DOHH2 (cell line): ENCODE measurements at regions not wholly inside any gene's neighbourhood (a gene's known extent, or its start where the extent isn't known, plus 50 kb on each side); places are given as distances from the start of the nearest gene placed in this dataset.

Experiments
- H3F3A ChIP-seq: fragments of 200-600 bp; sonication (generic), shearing (Covaris generic); 2 replicates; pipeline ENCODE4 v1.6.0; 2016; ENCODE audit warnings: antibody characterized with exemption, mild to moderate bottlenecking; ENCODE audit not compliant: control insufficient read depth, insufficient read depth
- H3K27ac ChIP-seq: fragments of 200-600 bp; sonication (generic); 2 replicates; pipeline ENCODE4 v1.5.1; 2014; ENCODE audit warnings: low read depth, mild to moderate bottlenecking, low read length, moderate library complexity
- H3K27me3 ChIP-seq: fragments of 200-600 bp; sonication (generic); 2 replicates; pipeline ENCODE4 v1.6.1; 2014; ENCODE audit warnings: mild to moderate bottlenecking, low read length, mixed read lengths; ENCODE audit not compliant: control insufficient read depth
- H3K36me3 ChIP-seq: fragments of 200-600 bp; sonication (generic); 2 replicates; pipeline ENCODE4 v1.6.1; 2014; ENCODE audit warnings: mild to moderate bottlenecking, low read length, moderate library complexity, mixed read lengths; ENCODE audit not compliant: control insufficient read depth
- H3K4me1 ChIP-seq: fragments of 200-600 bp; sonication (generic); 2 replicates; pipeline ENCODE4 v1.6.1; 2014; ENCODE audit warnings: mild to moderate bottlenecking, low read length, mixed read lengths; ENCODE audit not compliant: control insufficient read depth
- H3K4me2 ChIP-seq: fragments of 200-600 bp; sonication (generic); 2 replicates; pipeline ENCODE4 v1.6.0; 2014; ENCODE audit warnings: mild to moderate bottlenecking, low read length, moderate library complexity
- H3K4me3 ChIP-seq: fragments of 200-600 bp; sonication (generic); 2 replicates; pipeline ENCODE4 v1.5.1; 2014; ENCODE audit warnings: mild to moderate bottlenecking, low read length, mixed read lengths
- H3K79me2 ChIP-seq: fragments of 200-600 bp; sonication (generic); 2 replicates; pipeline ENCODE4 v1.6.1; 2014; ENCODE audit warnings: mild to moderate bottlenecking, low read length, mixed read lengths; ENCODE audit not compliant: control insufficient read depth
- H3K9me2 ChIP-seq: fragments of 200-600 bp; sonication (generic); replicated peaks from 2 replicates; pipeline ENCODE4 v1.6.1; 2014; ENCODE audit warnings: mild to moderate bottlenecking, low read length, mixed read lengths; ENCODE audit not compliant: control insufficient read depth
- H3K9me3 ChIP-seq: fragments of 200-600 bp; sonication (generic); 2 replicates; pipeline ENCODE4 v1.6.1; 2014; ENCODE audit warnings: antibody characterized with exemption, low read length, mixed read lengths; ENCODE audit not compliant: control insufficient read depth, insufficient read depth
- H4K20me1 ChIP-seq: fragments of 200-600 bp; sonication (generic); 2 replicates; pipeline ENCODE4 v1.6.0; 2014; ENCODE audit warnings: low read depth, mild to moderate bottlenecking, antibody characterized with exemption, low read length, moderate library complexity; ENCODE audit not compliant: control insufficient read depth, insufficient read depth
- CTCF ChIP-seq: fragments of 200-600 bp; sonication (generic); IDR thresholded peaks from one replicate; pipeline ENCODE4 v1.5.1; 2014; ENCODE audit warnings: antibody characterized with exemption, mild to moderate bottlenecking, low read depth, low read length; ENCODE audit not compliant: poor library complexity, severe bottlenecking
- EZH2phosphoT487 ChIP-seq: fragments of 200-600 bp; sonication (generic); IDR thresholded peaks from 2 replicates; pipeline ENCODE4 v1.6.1; 2017; ENCODE audit warnings: borderline replicate concordance, mild to moderate bottlenecking, antibody characterized with exemption, low read length, moderate library complexity, mixed read lengths

DNA sequence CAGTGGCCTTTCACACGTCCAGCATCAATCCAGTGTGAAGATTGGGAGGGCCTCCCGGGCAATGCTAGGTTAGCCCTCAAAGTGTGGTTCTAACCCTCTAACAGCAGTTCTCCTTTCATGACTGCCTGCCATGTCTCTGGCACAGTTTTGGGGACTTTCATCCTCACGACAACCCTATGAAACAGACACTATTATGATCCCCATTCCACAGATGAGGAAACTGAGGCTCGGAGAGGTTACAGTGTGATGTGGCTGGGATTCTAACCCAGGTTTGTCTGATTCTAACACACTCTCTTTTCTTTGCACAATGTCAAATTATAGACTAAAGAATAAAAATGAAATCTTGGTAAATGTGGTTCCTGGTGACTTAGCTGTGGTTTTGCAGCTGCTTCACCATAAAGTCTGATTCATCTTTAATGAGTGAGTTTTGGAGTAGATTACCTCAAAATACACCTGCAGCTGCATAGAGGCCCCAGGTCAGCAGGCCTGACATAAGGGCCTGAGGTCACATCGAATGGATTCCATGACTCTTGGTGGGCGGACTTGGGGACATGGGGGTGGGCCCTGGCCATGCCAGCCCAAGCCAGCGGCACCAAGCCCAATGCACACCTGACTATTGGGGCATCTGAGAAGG, 214.4 kb downstream of the GLI2 start:
- no peaks in the 10 kb centered on the region for H3F3A ChIP-seq
- H3K79me2 ChIP-seq: no peaks in the 10 kb centered on the region
- no peaks in the 10 kb centered on the region for H3K4me1 ChIP-seq
- H3K36me3 ChIP-seq: no peaks in the 10 kb centered on the region
- no peaks in the 10 kb centered on the region for H3K27me3 ChIP-seq
- no peaks in the 10 kb centered on the region for H3K9me2 ChIP-seq
- H4K20me1 ChIP-seq: 0 out of 2 replicates have a peak, but pooled peaks cover 3% of the 10 kb centered on the region
- no peak overlapping the region for H3K4me3 ChIP-seq
- no peak for TF ChIP-seq EZH2phosphoT487
- TF ChIP-seq CTCF: no peak
- H3K27ac ChIP-seq: no peak overlapping the region
- no peaks in the 10 kb centered on the region for H3K9me3 ChIP-seq
- H3K4me2 ChIP-seq: no peak overlapping the region

DNA sequence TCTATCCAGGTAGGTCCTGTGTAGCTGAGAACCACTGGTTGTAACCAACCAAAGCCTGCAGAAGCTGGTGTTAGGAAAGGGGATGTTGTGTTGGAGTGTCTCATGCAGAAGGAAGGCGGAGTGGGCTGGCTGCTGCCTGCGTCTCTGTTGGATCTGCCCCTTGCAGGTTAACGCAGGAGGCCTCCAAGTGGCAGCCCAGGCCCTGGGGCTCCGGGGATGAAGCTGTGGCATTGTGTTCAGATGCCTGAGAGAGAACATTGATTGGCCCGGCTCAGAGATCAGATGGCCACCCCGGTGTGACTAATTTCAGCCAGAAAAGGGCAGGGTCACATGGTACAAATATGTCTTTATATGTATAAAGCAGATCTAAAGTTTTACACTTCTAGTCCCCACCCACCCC, 216.0 kb downstream of the GLI2 start:
- TF ChIP-seq CTCF (no peak), EZH2phosphoT487 (no peak)
- Histone ChIP-seq H3K79me2 (no peaks in the 10 kb centered on the region), H3F3A (no peaks in the 10 kb centered on the region), H3K27me3 (no peaks in the 10 kb centered on the region), H4K20me1 (no peaks in the 10 kb centered on the region), H3K36me3 (no peaks in the 10 kb centered on the region), H3K4me2 (no peak overlapping the region), H3K9me3 (no peaks in the 10 kb centered on the region), H3K27ac (no peak overlapping the region), H3K9me2 (no peaks in the 10 kb centered on the region), H3K4me3 (no peak overlapping the region), H3K4me1 (no peaks in the 10 kb centered on the region)

DNA sequence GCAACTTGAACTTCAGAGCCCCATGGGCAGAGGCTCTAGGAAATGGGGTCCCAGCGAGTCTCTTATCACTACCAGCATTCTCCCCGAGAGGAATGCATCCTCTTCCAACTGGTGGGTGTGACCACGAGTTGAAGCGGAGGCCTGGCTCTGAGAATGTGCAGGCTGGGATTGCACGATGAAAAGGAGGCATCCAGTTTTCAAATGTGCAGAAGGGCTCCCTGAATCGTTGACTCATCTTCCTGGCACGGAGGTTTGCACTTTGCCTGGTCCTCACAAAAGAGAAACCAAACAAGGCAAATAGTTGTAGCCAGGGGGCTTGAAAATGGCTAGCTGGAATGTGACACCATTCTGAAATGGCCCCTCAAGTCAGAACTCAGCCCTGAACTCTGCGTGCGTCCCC, 216.7 kb downstream of the GLI2 start:
- Histone ChIP-seq H3K27ac (no peak overlapping the region), H4K20me1 (no peaks in the 10 kb centered on the region), H3K4me3 (no peak overlapping the region), H3K9me2 (no peaks in the 10 kb centered on the region), H3F3A (no peaks in the 10 kb centered on the region), H3K27me3 (no peaks in the 10 kb centered on the region), H3K4me2 (no peak overlapping the region), H3K36me3 (no peaks in the 10 kb centered on the region), H3K4me1 (no peaks in the 10 kb centered on the region), H3K9me3 (no peaks in the 10 kb centered on the region), H3K79me2 (no peaks in the 10 kb centered on the region)
- TF ChIP-seq EZH2phosphoT487 (no peak), CTCF (no peak)
